ENCODE measurements at regions not wholly inside any gene's neighbourhood (a gene's known extent, or its start where the extent isn't known, plus 50 kb on each side); places are given as distances from the start of the nearest gene placed in this dataset.

GRCh38 chr1:869499-870244 lies 54.1 kb upstream of the SAMD11 start:
- TF ChIP-seq CTCF (IDR thresholded peaks at IDR 0.05; ENCODE audit: extremely low read depth in 1 of 2, insufficient read depth in 1 of 2, low read depth in 1 of 2, low read length in 2 of 2): peak; percentile 69 to 72
- no peak for TF ChIP-seq GATA2 (IDR thresholded peaks at IDR 0.05; ENCODE audit: insufficient read depth, insufficient read length, low read depth, low read length)
- Histone ChIP-seq H4K20me1 (replicated peaks; ENCODE audit: control insufficient read depth, extremely low read depth, insufficient read depth, low read length) (no peaks in the 10 kb centered on the region), H3K4me3 (replicated peaks in 1 of 3; ENCODE audit: insufficient read depth in 1 of 3, low read depth in 1 of 3, low read length in 3 of 3) (no peak overlapping the region), H3K36me3 (ENCODE audit: control insufficient read depth in 2 of 2, extremely low read depth in 1 of 2, insufficient read depth in 2 of 2, low read length in 2 of 2) (no peaks in the 10 kb centered on the region), H3K9me1 (replicated peaks; ENCODE audit: control insufficient read depth, extremely low read depth, insufficient read depth, low read length) (no peaks in the 10 kb centered on the region), H3K4me2 (ENCODE audit: insufficient read depth, low read length) (no peak overlapping the region), H3K79me2 (ENCODE audit: control insufficient read depth, insufficient read depth, low read length) (no peaks in the 10 kb centered on the region), H3K9ac (replicated peaks; ENCODE audit: extremely low read depth, insufficient read depth, low read length) (no peak overlapping the region), H3K9me3 (replicated peaks; ENCODE audit: control insufficient read depth, insufficient read depth, low read length) (no peaks in the 10 kb centered on the region), H3K27ac (ENCODE audit: insufficient read depth, low read depth, low read length) (no peak overlapping the region), H3K27me3 (ENCODE audit: control insufficient read depth in 2 of 2, insufficient read depth in 2 of 2, low read length in 2 of 2) (peaks cover 0 to 4% of the 10 kb centered on the region in 2 experiments), H2AFZ (ENCODE audit: low read depth, low read length) (no peak overlapping the region), H3K4me1 (ENCODE audit: control insufficient read depth, extremely low read depth, insufficient read depth, low read length) (no peaks in the 10 kb centered on the region)
- peak; percentile 39 for DNase-seq (ENCODE audit: low read depth, low spot score)
- POLR2A ChIA-PET: no interaction called here
- CTCF ChIA-PET: interaction anchor here (0.7 to 1.4 kb wide), 12 partner anchors 10 to 133 kb away, joined by 3 to 7 read pairs (median 4); partner anchors contain the start of gene NOC2L
- no TSS peak for BruUV-seq (replicated peaks)
- dilution Hi-C loops (cut with MboI; ENCODE audit: extremely low pct_ligation_motif_present, low sequenced_read_pairs) (no loop called here), intact Hi-C loops (cut with micrococcal nuclease) (no loop called here)
- peak; percentile 68 for FAIRE-seq
